Breast epithelium (tissue), 4 donors: ENCODE measurements at regions not wholly inside any gene's neighbourhood (a gene's known extent, or its start where the extent isn't known, plus 50 kb on each side); places are given as distances from the start of the nearest gene placed in this dataset.

ENCODE experiments used
- DNase-seq, 2 donors: peaks; one replicate each; pipeline ENCODE4 v3.0.0-alpha.2; 2019; ENCODE audit warnings: low spot score in 2 of 2
- H3K27ac ChIP-seq, 2 donors: fragments of 200-600 bp; sonication (generic) in 1 of 2; one replicate each; pipeline ENCODE4 v1.5.1; 2016 to 2019; ENCODE audit warnings: mild to moderate bottlenecking in 1 of 2
- H3K27me3 ChIP-seq, 2 donors: fragments of 200-600 bp; sonication (generic) in 1 of 2; one replicate each; pipeline versions ENCODE4 v1.5.1 to v1.6.0; 2017 to 2019; ENCODE audit warnings: control low read depth in 1 of 2, mild to moderate bottlenecking in 1 of 2
- H3K36me3 ChIP-seq: fragments of 200-600 bp; one replicate; pipeline ENCODE4 v1.5.1; 2019
- H3K4me1 ChIP-seq, 2 donors: fragments of 200-600 bp; sonication (generic); one replicate each; pipeline ENCODE4 v1.5.1; 2016 to 2019; ENCODE audit warnings: control low read depth in 1 of 2
- H3K4me3 ChIP-seq, 3 donors: fragments of 200-600 bp; sonication (generic); 1 replicate in 2 of 3; 2 replicates in 1 of 3; pipeline ENCODE4 v1.5.1; 2016 to 2019; ENCODE audit warnings: mild to moderate bottlenecking in 3 of 3, moderate library complexity in 2 of 3
- H3K9me3 ChIP-seq, 2 donors: fragments of 200-600 bp; sonication (generic) in 1 of 2; one replicate each; pipeline ENCODE4 v1.5.1; 2016 to 2019; ENCODE audit warnings: control low read depth in 1 of 2
- POLR2A ChIP-seq: fragments of 450-650 bp; IDR thresholded peaks from one replicate; pipeline ENCODE4 v1.6.1; 2016; ENCODE audit warnings: antibody characterized with exemption, mild to moderate bottlenecking, moderate library complexity
- POLR2AphosphoS5 ChIP-seq, 3 donors: sonication (generic); formaldehyde crosslinking; IDR thresholded peaks; one replicate each; pipeline ENCODE4 v1.6.1; 2017; ENCODE audit warnings: antibody characterized with exemption in 3 of 3
- intact Hi-C: fragments of 100-400 bp; cut with DNase I; formaldehyde crosslinking; loops from one replicate; pipeline ENCODE4 v1.15.1; 2023; ENCODE audit warnings: low total_unique reads
- TF ChIP-seq, protein P1 (sequence below), 3 donors: fragments of 450-650 bp; IDR thresholded peaks; one replicate each; pipeline ENCODE4 v1.5.1; 2016 to 2017; ENCODE audit warnings: antibody characterized with exemption in 3 of 3, mild to moderate bottlenecking in 3 of 3, moderate library complexity in 3 of 3

- H3K27ac ChIP-seq = no peak overlapping the region
- H3K27me3 ChIP-seq = no peaks in the 10 kb centered on the region
- no peak for TF ChIP-seq POLR2AphosphoS5 (IDR thresholded peaks at IDR 0.05)
- TF ChIP-seq, protein P1, sequence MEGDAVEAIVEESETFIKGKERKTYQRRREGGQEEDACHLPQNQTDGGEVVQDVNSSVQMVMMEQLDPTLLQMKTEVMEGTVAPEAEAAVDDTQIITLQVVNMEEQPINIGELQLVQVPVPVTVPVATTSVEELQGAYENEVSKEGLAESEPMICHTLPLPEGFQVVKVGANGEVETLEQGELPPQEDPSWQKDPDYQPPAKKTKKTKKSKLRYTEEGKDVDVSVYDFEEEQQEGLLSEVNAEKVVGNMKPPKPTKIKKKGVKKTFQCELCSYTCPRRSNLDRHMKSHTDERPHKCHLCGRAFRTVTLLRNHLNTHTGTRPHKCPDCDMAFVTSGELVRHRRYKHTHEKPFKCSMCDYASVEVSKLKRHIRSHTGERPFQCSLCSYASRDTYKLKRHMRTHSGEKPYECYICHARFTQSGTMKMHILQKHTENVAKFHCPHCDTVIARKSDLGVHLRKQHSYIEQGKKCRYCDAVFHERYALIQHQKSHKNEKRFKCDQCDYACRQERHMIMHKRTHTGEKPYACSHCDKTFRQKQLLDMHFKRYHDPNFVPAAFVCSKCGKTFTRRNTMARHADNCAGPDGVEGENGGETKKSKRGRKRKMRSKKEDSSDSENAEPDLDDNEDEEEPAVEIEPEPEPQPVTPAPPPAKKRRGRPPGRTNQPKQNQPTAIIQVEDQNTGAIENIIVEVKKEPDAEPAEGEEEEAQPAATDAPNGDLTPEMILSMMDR (IDR thresholded peaks at IDR 0.05) = no peak
- no peak for TF ChIP-seq POLR2A
- no peak for DNase-seq
- intact Hi-C loops = no loop called here
- no peaks in the 10 kb centered on the region for H3K9me3 ChIP-seq
- no peaks in the 10 kb centered on the region for H3K36me3 ChIP-seq
- H3K4me3 ChIP-seq = no peak overlapping the region
- H3K4me1 ChIP-seq = no peaks in the 10 kb centered on the region
These were observed 110.3 kb upstream of the BTBD3 start for GRCh38 chr20:11807054-11808048.

DNA sequence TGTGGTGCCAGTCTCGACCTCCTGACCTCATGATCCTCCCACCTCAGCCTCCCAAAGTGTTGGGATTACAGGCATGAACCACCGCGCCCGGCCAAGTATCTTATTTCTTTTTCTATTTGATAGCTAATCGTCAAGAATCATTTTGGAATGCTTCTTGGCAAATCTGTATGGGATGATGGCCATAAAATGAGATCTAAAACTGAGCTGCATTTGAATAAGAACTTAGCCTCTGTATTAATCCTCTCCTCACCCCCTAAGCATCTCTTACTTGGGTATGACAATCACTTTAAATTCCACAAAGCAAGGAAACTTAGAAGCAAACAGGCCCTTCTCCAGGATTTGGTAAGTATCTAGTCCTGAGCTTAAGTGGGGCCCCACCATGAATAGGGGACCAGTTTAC, 108.9 kb upstream of the BTBD3 start:
- Histone ChIP-seq H3K36me3 (no peaks in the 10 kb centered on the region), H3K9me3 (no peaks in the 10 kb centered on the region), H3K27me3 (no peaks in the 10 kb centered on the region), H3K27ac (no peak overlapping the region), H3K4me3 (no peak overlapping the region), H3K4me1 (no peaks in the 10 kb centered on the region)
- DNase-seq = no peak
- intact Hi-C loops = no loop called here
- no peak for TF ChIP-seq POLR2A
- TF ChIP-seq, protein P1 (IDR thresholded peaks at IDR 0.05) = no peak

DNA sequence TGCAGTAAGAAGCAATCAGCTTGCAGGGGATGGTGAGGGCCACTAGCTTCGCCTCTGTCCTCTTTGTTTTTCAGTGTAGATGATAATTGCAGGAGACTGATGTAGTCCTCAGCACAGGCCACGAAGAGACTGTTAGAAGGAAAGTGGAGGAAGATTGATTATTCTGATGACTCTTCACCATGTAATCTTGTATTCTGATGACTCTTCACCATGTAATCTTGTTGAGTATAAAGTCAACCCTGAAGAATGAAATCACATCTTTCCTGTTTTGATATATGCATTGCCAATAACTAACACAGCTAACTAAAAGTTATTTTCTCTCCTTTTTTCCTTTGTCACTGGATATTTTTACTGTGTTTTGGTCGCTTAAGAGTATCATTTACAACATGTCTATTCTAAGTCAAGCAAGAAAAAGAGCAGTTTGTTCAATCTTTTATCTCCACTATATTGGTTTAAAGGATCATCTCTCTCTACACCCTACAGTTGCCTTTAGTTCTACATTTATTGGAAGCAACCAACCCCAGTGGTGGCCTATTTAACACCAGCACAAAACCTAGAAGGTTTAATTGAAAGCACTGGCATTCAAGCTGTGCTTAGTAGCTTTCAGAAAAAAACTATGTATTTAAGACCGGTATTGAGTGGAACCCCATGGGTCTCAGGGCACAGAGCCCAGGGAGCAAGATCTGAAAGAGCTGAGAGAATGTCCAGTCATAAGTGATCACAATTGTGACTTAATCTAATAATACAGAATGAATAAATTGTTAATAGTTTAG, 107.2 kb upstream of the BTBD3 start:
- Histone ChIP-seq H3K36me3 (no peaks in the 10 kb centered on the region), H3K9me3 (no peaks in the 10 kb centered on the region), H3K27me3 (no peaks in the 10 kb centered on the region), H3K4me1 (no peaks in the 10 kb centered on the region), H3K4me3 (no peak overlapping the region), H3K27ac (no peak overlapping the region)
- DNase-seq = no peak
- intact Hi-C loops = no loop called here
- TF ChIP-seq POLR2AphosphoS5 (IDR thresholded peaks at IDR 0.05) (no peak), POLR2A (no peak)
- TF ChIP-seq, protein P1 (IDR thresholded peaks at IDR 0.05) = no peak

GRCh38 chr20:11813106-11813890, 104.4 kb upstream of the BTBD3 start:
- Histone ChIP-seq H3K9me3 (no peaks in the 10 kb centered on the region), H3K4me3 (no peak overlapping the region), H3K27ac (no peak overlapping the region), H3K4me1 (no peaks in the 10 kb centered on the region), H3K36me3 (no peaks in the 10 kb centered on the region), H3K27me3 (no peaks in the 10 kb centered on the region)
- intact Hi-C loops = no loop called here
- DNase-seq = no peak
- TF ChIP-seq POLR2A (no peak), POLR2AphosphoS5 (IDR thresholded peaks at IDR 0.05) (no peak)
- TF ChIP-seq, protein P1 (IDR thresholded peaks at IDR 0.05) = no peak
